AG09309 (cell line): ENCODE measurements at regions not wholly inside any gene's neighbourhood (a gene's known extent, or its start where the extent isn't known, plus 50 kb on each side); places are given as distances from the start of the nearest gene placed in this dataset.

ENCODE experiments used
- DNase-seq: peaks from one replicate; pipeline ENCODE4 v3.0.0-alpha.2; 2010; ENCODE audit warnings: low read depth
- H3K4me3 ChIP-seq: 2 replicates; pipeline ENCODE4 v1.5.1; 2011; ENCODE audit warnings: mild to moderate bottlenecking, low read depth, low read length, moderate library complexity; ENCODE audit not compliant: control insufficient read depth
- CTCF ChIP-seq: IDR thresholded peaks from 2 replicates; pipeline ENCODE4 v1.5.1; 2011; ENCODE audit warnings: mild to moderate bottlenecking, low read depth, low read length, inconsistent platforms; ENCODE audit not compliant: insufficient read depth, control insufficient read depth; ENCODE audit errors: missing control alignments

GRCh38 chr4:30511751-30512150 is 208.4 kb upstream of the PCDH7 start:
- no peak for TF ChIP-seq CTCF
- DNase-seq = no peak
- H3K4me3 ChIP-seq = no peak overlapping the region

- no peak overlapping the region for H3K4me3 ChIP-seq
- TF ChIP-seq CTCF = no peak
- DNase-seq = no peak
Measured at GRCh38 chr4:30518211-30518610, 202.0 kb upstream of the PCDH7 start.

- no peak for DNase-seq
- TF ChIP-seq CTCF = no peak
- H3K4me3 ChIP-seq = no peak overlapping the region
Measured at GRCh38 chr4:30525662-30526315, 194.4 kb upstream of the PCDH7 start.

- no peak for TF ChIP-seq CTCF
- no peak for DNase-seq
Measured at GRCh38 chr4:30535255-30535654, 184.9 kb upstream of the PCDH7 start.

GRCh38 chr4:30536231-30536630 is 183.9 kb upstream of the PCDH7 start:
- H3K4me3 ChIP-seq = no peak overlapping the region
- no peak for DNase-seq
- no peak for TF ChIP-seq CTCF

More at GRCh38 chr4:30535255-30535654, 184.9 kb upstream of the PCDH7 start:
- no peak overlapping the region for H3K4me3 ChIP-seq

- no peak for TF ChIP-seq CTCF
- DNase-seq = peak; percentile 43
- no peak overlapping the region for H3K4me3 ChIP-seq
Measured at GRCh38 chr4:30537456-30537855, 182.7 kb upstream of the PCDH7 start.

GRCh38 chr4:30538794-30539193 is 181.4 kb upstream of the PCDH7 start:
- no peak for DNase-seq
- H3K4me3 ChIP-seq = no peak overlapping the region
- no peak for TF ChIP-seq CTCF
